Retina (tissue), 1 donor: ENCODE measurements at regions not wholly inside any gene's neighbourhood (a gene's known extent, or its start where the extent isn't known, plus 50 kb on each side); places are given as distances from the start of the nearest gene placed in this dataset.
"Not testable (repeated sequence)": the region's sequence is repeated elsewhere in the genome, so short reads cannot be mapped to it uniquely, and the experiment has no call there.

Source experiments
- DNase-seq: peaks from one replicate; pipeline ENCODE4 v3.0.0-alpha.2; 2016

GRCh38 chr2:150832686-150833085 is 345.2 kb upstream of the RND3 start:
- DNase-seq, result no peak

- DNase-seq, result no peak
These were observed 336.7 kb upstream of the RND3 start for GRCh38 chr2:150824118-150824517.

GRCh38 chr2:150817422-150817821 is 330.0 kb upstream of the RND3 start:
- no peak for DNase-seq

GRCh38 chr2:150812664-150813367 is 325.3 kb upstream of the RND3 start:
- DNase-seq, result no peak

GRCh38 chr2:150812066-150812465 is 324.6 kb upstream of the RND3 start:
- DNase-seq, result no peak

GRCh38 chr2:150811259-150811855 is 323.9 kb upstream of the RND3 start:
- no peak for DNase-seq

GRCh38 chr2:150809103-150809502 is 321.6 kb upstream of the RND3 start:
- DNase-seq, result peak; percentile 5

- DNase-seq, result no peak
These were observed 318.9 kb upstream of the RND3 start for GRCh38 chr2:150806336-150806735.

- no peak for DNase-seq
These were observed 316.4 kb upstream of the RND3 start for GRCh38 chr2:150803689-150804398.

- no peak for DNase-seq
These were observed 315.2 kb upstream of the RND3 start for GRCh38 chr2:150802635-150803034.

GRCh38 chr2:150796236-150796635 is 308.8 kb upstream of the RND3 start:
- not testable (repeated sequence) for DNase-seq

- DNase-seq, result no peak
These were observed 305.4 kb upstream of the RND3 start for GRCh38 chr2:150792780-150793300.

- DNase-seq, result no peak
These were observed 304.1 kb upstream of the RND3 start for GRCh38 chr2:150791567-150791966.

- DNase-seq, result no peak
These were observed 302.0 kb upstream of the RND3 start for GRCh38 chr2:150789376-150789905.

GRCh38 chr2:150788426-150789140 is 301.1 kb upstream of the RND3 start:
- DNase-seq, result no peak

- no peak for DNase-seq
These were observed 300.1 kb upstream of the RND3 start for GRCh38 chr2:150787353-150788093.

GRCh38 chr2:150784389-150784788 is 296.9 kb upstream of the RND3 start:
- no peak for DNase-seq

- no peak for DNase-seq
These were observed 296.4 kb upstream of the RND3 start for GRCh38 chr2:150783896-150784295.

GRCh38 chr2:150783015-150783414 is 295.5 kb upstream of the RND3 start:
- no peak for DNase-seq

GRCh38 chr2:150782613-150783012 is 295.1 kb upstream of the RND3 start:
- DNase-seq, result no peak

- DNase-seq, result no peak
These were observed 293.7 kb upstream of the RND3 start for GRCh38 chr2:150781142-150781541.

GRCh38 chr2:150778828-150779227 is 291.4 kb upstream of the RND3 start:
- DNase-seq, result no peak
